Neuronal stem cell (in vitro differentiated cells): ENCODE measurements at regions not wholly inside any gene's neighbourhood (a gene's known extent, or its start where the extent isn't known, plus 50 kb on each side); places are given as distances from the start of the nearest gene placed in this dataset.
A peak's percentile ranks its signal among the peaks of the same experiment; 100 is the strongest.

Source experiments
- DNase-seq: peaks from one replicate; pipeline ENCODE4 v3.0.0-alpha.2; 2013; ENCODE audit warnings: low spot score
- H2AFZ ChIP-seq: one replicate; pipeline ENCODE4 v1.6.1; 2013; ENCODE audit warnings: mild to moderate bottlenecking, low read length, inconsistent platforms
- H2AK5ac ChIP-seq: 2 replicates; pipeline ENCODE4 v1.6.1; 2013; ENCODE audit warnings: low read depth, mild to moderate bottlenecking, inconsistent platforms, low read length, moderate library complexity, mixed read lengths
- H2BK120ac ChIP-seq: 2 replicates; pipeline ENCODE4 v1.6.1; 2013; ENCODE audit warnings: low read depth, mild to moderate bottlenecking, inconsistent platforms, low read length, moderate library complexity, mixed read lengths
- H2BK12ac ChIP-seq: one replicate; pipeline ENCODE4 v1.6.1; 2013; ENCODE audit warnings: low read length, inconsistent platforms
- H2BK15ac ChIP-seq: 2 replicates; pipeline ENCODE4 v1.6.1; 2013; ENCODE audit warnings: mild to moderate bottlenecking, low read length, inconsistent platforms, mixed read lengths
- H2BK5ac ChIP-seq: one replicate; pipeline ENCODE4 v1.6.1; 2013; ENCODE audit warnings: inconsistent platforms, mild to moderate bottlenecking, low read length, moderate library complexity
- H3K14ac ChIP-seq: one replicate; pipeline ENCODE4 v1.6.1; 2013; ENCODE audit warnings: low read length, inconsistent platforms
- H3K18ac ChIP-seq: 2 replicates; pipeline ENCODE4 v1.6.1; 2013; ENCODE audit warnings: low read length, inconsistent platforms
- H3K23ac ChIP-seq: 2 replicates; pipeline ENCODE4 v1.6.1; 2013; ENCODE audit warnings: low read depth, mild to moderate bottlenecking, mixed read lengths, low read length, inconsistent platforms; ENCODE audit not compliant: poor library complexity
- H3K27ac ChIP-seq: replicated peaks from 3 replicates; pipeline ENCODE4 v1.5.1; 2013; ENCODE audit warnings: low read length, inconsistent platforms
- H3K27me3 ChIP-seq, 3 experiments: 2 replicates each; pipeline ENCODE4 v1.6.1; 2013; ENCODE audit warnings: low read length in 3 of 3, mild to moderate bottlenecking in 2 of 3, inconsistent platforms in 1 of 3, low read depth in 1 of 3, mixed read lengths in 1 of 3, moderate library complexity in 1 of 3; ENCODE audit not compliant: control insufficient read depth in 3 of 3, insufficient read depth in 3 of 3
- H3K36me3 ChIP-seq, 2 donors: replicated peaks in 1 of 2; 2 replicates each; pipeline ENCODE4 v1.6.1; 2013; ENCODE audit warnings: low read length in 2 of 2; ENCODE audit not compliant: control insufficient read depth in 2 of 2, insufficient read depth in 2 of 2
- H3K4ac ChIP-seq: 2 replicates; pipeline ENCODE4 v1.6.1; 2013; ENCODE audit warnings: inconsistent platforms, mild to moderate bottlenecking, low read length, moderate library complexity
- H3K4me1 ChIP-seq, 2 donors: 1 replicate in 1 of 2; 2 replicates in 1 of 2; pipeline ENCODE4 v1.6.1; 2013; ENCODE audit warnings: low read length in 2 of 2, low read depth in 1 of 2; ENCODE audit not compliant: control insufficient read depth in 2 of 2, insufficient read depth in 1 of 2
- H3K4me2 ChIP-seq: one replicate; pipeline ENCODE4 v1.6.1; 2013; ENCODE audit warnings: mild to moderate bottlenecking, low read length, inconsistent platforms; ENCODE audit not compliant: insufficient read depth, poor library complexity, severe bottlenecking
- H3K4me3 ChIP-seq, 2 donors: 2 replicates each; pipeline ENCODE4 v1.5.1; 2013; ENCODE audit warnings: low read length in 2 of 2, mild to moderate bottlenecking in 2 of 2, inconsistent platforms in 1 of 2, moderate library complexity in 1 of 2
- H3K79me1 ChIP-seq: one replicate; pipeline ENCODE4 v1.6.1; 2013; ENCODE audit warnings: low read depth, mild to moderate bottlenecking, inconsistent platforms, low read length, moderate library complexity
- H3K9ac ChIP-seq: one replicate; pipeline ENCODE4 v1.6.1; 2013; ENCODE audit warnings: mild to moderate bottlenecking, low read depth, low read length, inconsistent platforms; ENCODE audit not compliant: poor library complexity
- H3K9me3 ChIP-seq, 2 donors: replicated peaks in 1 of 2; 2 replicates each; pipeline versions ENCODE3 to v1.6.1; 2013; ENCODE audit warnings: low read length in 2 of 2, mild to moderate bottlenecking in 2 of 2, inconsistent platforms in 1 of 2, low read depth in 1 of 2, mixed read lengths in 1 of 2, moderate library complexity in 1 of 2; ENCODE audit not compliant: control insufficient read depth in 2 of 2, insufficient read depth in 1 of 2
- H4K8ac ChIP-seq: one replicate; pipeline ENCODE4 v1.6.1; 2013; ENCODE audit warnings: low read depth, mild to moderate bottlenecking, inconsistent platforms, low read length, moderate library complexity
- H4K91ac ChIP-seq: one replicate; pipeline ENCODE4 v1.6.1; 2013; ENCODE audit warnings: low read length, low read depth, mild to moderate bottlenecking, inconsistent platforms; ENCODE audit not compliant: poor library complexity
- WGBS, 2 donors: extraction: QIAGEN DNeasy Blood & Tissue Kit; methylation state at CpG; one replicate each; pipeline ENCODE4 v1.1.7; 2013; ENCODE audit warnings: missing lambda C conversion rate in 2 of 2, mixed read lengths in 1 of 2; ENCODE audit not compliant: insufficient read length in 2 of 2, insufficient replicate concordance in 1 of 2; ENCODE audit errors: extremely low coverage in 2 of 2; 5-methylcytosine and 5-hydroxymethylcytosine counted together

GRCh38 chr3:145620002-145620401 is 541.0 kb downstream of the PLOD2 start:
- H2BK5ac ChIP-seq: no peak overlapping the region
- peaks cover 0 to 11% of the 10 kb centered on the region in 2 donors for H3K4me1 ChIP-seq
- no CpG with 5 or more reads among the region's 3 CpGs for WGBS, 2 donors

GRCh38 chr3:145620486-145620885 is 540.5 kb downstream of the PLOD2 start:
- no peak overlapping the region for H3K4ac ChIP-seq
- no peaks in the 10 kb centered on the region for H3K36me3 ChIP-seq
- no peak overlapping the region for H2AK5ac ChIP-seq

More at GRCh38 chr3:145620002-145620401, 541.0 kb downstream of the PLOD2 start:
- Histone ChIP-seq H3K27ac (no peak overlapping the region), H3K14ac (no peak overlapping the region), H3K36me3 (no peaks in the 10 kb centered on the region), H3K4ac (no peak overlapping the region), H3K4me2 (no peak overlapping the region), H3K4me3 (no peak overlapping the region), H2AFZ (peak overlapping the region; percentile 25), H2BK15ac (no peak overlapping the region), H4K91ac (no peak overlapping the region), H2BK120ac (no peak overlapping the region), H3K9ac (no peak overlapping the region), H2BK12ac (no peak overlapping the region), H3K9me3 (no peaks in the 10 kb centered on the region), H3K23ac (no peak overlapping the region), H3K27me3 (no peaks in the 10 kb centered on the region), H4K8ac (no peak overlapping the region), H3K18ac (no peak overlapping the region), H2AK5ac (no peak overlapping the region), H3K79me1 (no peaks in the 10 kb centered on the region)
- DNase-seq: no peak

GRCh38 chr3:145623349-145623748 is 537.6 kb downstream of the PLOD2 start:
- no peaks in the 10 kb centered on the region for H3K27me3 ChIP-seq
- H3K9me3 ChIP-seq: no peaks in the 10 kb centered on the region
- H3K27ac ChIP-seq: no peak overlapping the region

More at GRCh38 chr3:145620486-145620885, 540.5 kb downstream of the PLOD2 start:
- no peak overlapping the region for H3K9ac ChIP-seq
- H3K18ac ChIP-seq: no peak overlapping the region
- H2BK5ac ChIP-seq: no peak overlapping the region
- no peak overlapping the region for H2BK120ac ChIP-seq
- H2BK12ac ChIP-seq: no peak overlapping the region
- no peak overlapping the region for H2BK15ac ChIP-seq
- no peak for DNase-seq
- no peak overlapping the region for H3K4me3 ChIP-seq
- peaks cover 0 to 11% of the 10 kb centered on the region in 2 donors for H3K4me1 ChIP-seq
- no peaks in the 10 kb centered on the region for H3K9me3 ChIP-seq
- no peaks in the 10 kb centered on the region for H3K27me3 ChIP-seq
- no peak overlapping the region for H3K27ac ChIP-seq
- no peak overlapping the region for H3K23ac ChIP-seq
- H3K4me2 ChIP-seq: no peak overlapping the region
- H2AFZ ChIP-seq: peak overlapping the region; percentile 25
- H3K14ac ChIP-seq: no peak overlapping the region
- no peaks in the 10 kb centered on the region for H3K79me1 ChIP-seq
- H4K8ac ChIP-seq: no peak overlapping the region
- H4K91ac ChIP-seq: no peak overlapping the region

GRCh38 chr3:145628211-145628610 is 532.8 kb downstream of the PLOD2 start:
- Histone ChIP-seq H2AFZ (no peak overlapping the region), H2BK12ac (no peak overlapping the region), H2BK5ac (no peak overlapping the region), H3K14ac (no peak overlapping the region), H3K36me3 (no peaks in the 10 kb centered on the region), H2BK15ac (no peak overlapping the region), H3K9ac (no peak overlapping the region), H2BK120ac (no peak overlapping the region), H3K4ac (no peak overlapping the region), H2AK5ac (no peak overlapping the region), H4K8ac (no peak overlapping the region), H3K27me3 (no peaks in the 10 kb centered on the region), H3K4me2 (no peak overlapping the region), H3K9me3 (peaks cover 0 to 17% of the 10 kb centered on the region in 2 donors), H3K79me1 (no peaks in the 10 kb centered on the region), H3K23ac (no peak overlapping the region), H3K4me3 (no peak overlapping the region), H3K18ac (no peak overlapping the region), H3K27ac (no peak overlapping the region), H4K91ac (no peak overlapping the region), H3K4me1 (no peaks in the 10 kb centered on the region)
- no peak for DNase-seq

More at GRCh38 chr3:145623349-145623748, 537.6 kb downstream of the PLOD2 start:
- no peak overlapping the region for H3K4ac ChIP-seq
- no peak overlapping the region for H2AK5ac ChIP-seq
- H3K4me3 ChIP-seq: no peak overlapping the region
- peaks cover 0 to 11% of the 10 kb centered on the region in 2 donors for H3K4me1 ChIP-seq
- H3K36me3 ChIP-seq: no peaks in the 10 kb centered on the region
- H2BK15ac ChIP-seq: no peak overlapping the region
- H3K9ac ChIP-seq: no peak overlapping the region
- H4K91ac ChIP-seq: no peak overlapping the region
- H2BK5ac ChIP-seq: no peak overlapping the region
- no peaks in the 10 kb centered on the region for H3K79me1 ChIP-seq
- no peak overlapping the region for H3K14ac ChIP-seq
- H2AFZ ChIP-seq: no peak overlapping the region
- H2BK120ac ChIP-seq: no peak overlapping the region
- H2BK12ac ChIP-seq: no peak overlapping the region
- no peak overlapping the region for H3K4me2 ChIP-seq
- no peak for DNase-seq
- H3K18ac ChIP-seq: no peak overlapping the region
- H3K23ac ChIP-seq: no peak overlapping the region
- H4K8ac ChIP-seq: no peak overlapping the region
